WTC11 (cell line): ENCODE measurements at regions not wholly inside any gene's neighbourhood (a gene's known extent, or its start where the extent isn't known, plus 50 kb on each side); places are given as distances from the start of the nearest gene placed in this dataset.
A peak's percentile ranks its signal among the peaks of the same experiment; 100 is the strongest.

Source experiments
- ATAC-seq: fragments of 200-7000 bp; cut with Tn5 transposase; 2 replicates; pipeline ENCODE4 v1.10.0; 2021; ENCODE audit warnings: mild to moderate bottlenecking, moderate library complexity
- CTCF ChIA-PET: fragments of 300-600 bp; sonication (Branson Sonifier 250); formaldehyde crosslinking; loops from one replicate; lab custom pipeline; 2021; ENCODE audit warnings: antibody characterized with exemption; lab: Charles Lee
- POLR2A ChIA-PET: fragments of 350-600 bp; sonication (Branson Sonifier 250); formaldehyde crosslinking; loops from one replicate; lab custom pipeline; 2021; ENCODE audit warnings: antibody characterized with exemption; lab: Charles Lee
- DNase-seq: peaks from one replicate; pipeline ENCODE4 v3.0.0; 2021; ENCODE audit warnings: low spot score
- H3K27ac Mint-ChIP-seq: 2 replicates; pipeline ENCODE4 v1.8.0; 2021; ENCODE audit warnings: mixed read lengths
- H3K27me3 Mint-ChIP-seq: 2 replicates; pipeline ENCODE4 v1.8.0; 2021; ENCODE audit warnings: low read depth, mild to moderate bottlenecking, moderate library complexity, mixed read lengths
- H3K36me3 Mint-ChIP-seq: 2 replicates; pipeline ENCODE4 v1.8.0; 2021; ENCODE audit warnings: mixed read lengths
- H3K4me1 Mint-ChIP-seq: 2 replicates; pipeline ENCODE4 v1.8.0; 2022; ENCODE audit warnings: mixed read lengths
- H3K4me3 Mint-ChIP-seq: 2 replicates; pipeline ENCODE4 v1.8.0; 2021; ENCODE audit warnings: mild to moderate bottlenecking, moderate library complexity, mixed read lengths
- H3K9me3 Mint-ChIP-seq: 2 replicates; pipeline ENCODE4 v1.8.0; 2021; ENCODE audit warnings: mixed read lengths
- CBFB ChIP-seq: sonication (generic); formaldehyde crosslinking; IDR thresholded peaks from 2 replicates; pipeline ENCODE4 v1.8.1; 2022; ENCODE audit warnings: mild to moderate bottlenecking, low read depth, missing genetic modification reagents
- ELF4 ChIP-seq: sonication (generic); formaldehyde crosslinking; IDR thresholded peaks from 2 replicates; pipeline ENCODE4 v1.8.1; 2022; ENCODE audit warnings: low read depth, mild to moderate bottlenecking, moderate library complexity, missing genetic modification reagents
- ETV6 ChIP-seq: sonication (generic); formaldehyde crosslinking; IDR thresholded peaks from 2 replicates; pipeline ENCODE4 v1.8.1; 2022; ENCODE audit warnings: mild to moderate bottlenecking, missing genetic modification reagents
- JUN ChIP-seq: sonication (generic); formaldehyde crosslinking; IDR thresholded peaks from 2 replicates; pipeline ENCODE4 v1.8.0; 2023; ENCODE audit warnings: mild to moderate bottlenecking, missing genetic modification reagents
- NFATC4 ChIP-seq: fragments of 250-450 bp; sonication (Bioruptor Pico); IDR thresholded peaks from 2 replicates; pipeline ENCODE4 v1.9.0; 2021; ENCODE audit warnings: mild to moderate bottlenecking
- NFYB ChIP-seq: sonication (generic); formaldehyde crosslinking; conservative IDR thresholded peaks from 2 replicates; pipeline ENCODE4 v1.8.0; 2022; ENCODE audit warnings: low read depth, missing genetic modification reagents
- NR2C2 ChIP-seq: sonication (generic); formaldehyde crosslinking; IDR thresholded peaks from 2 replicates; pipeline ENCODE4 v1.8.0; 2022; ENCODE audit warnings: mild to moderate bottlenecking, missing genetic modification reagents
- SMAD3 ChIP-seq: sonication (generic); formaldehyde crosslinking; IDR thresholded peaks from 2 replicates; pipeline ENCODE4 v1.8.0; 2022; ENCODE audit warnings: missing genetic modification reagents, mild to moderate bottlenecking, borderline replicate concordance
- TEAD1 ChIP-seq: sonication (generic); formaldehyde crosslinking; IDR thresholded peaks from 2 replicates; pipeline ENCODE4 v1.8.0; 2022; ENCODE audit warnings: mild to moderate bottlenecking, missing genetic modification reagents
- TP53 ChIP-seq: sonication (generic); formaldehyde crosslinking; IDR thresholded peaks from 2 replicates; pipeline ENCODE4 v1.8.1; 2023; ENCODE audit warnings: mild to moderate bottlenecking, missing genetic modification reagents
- ZNF219 ChIP-seq: sonication (generic); formaldehyde crosslinking; IDR thresholded peaks from 2 replicates; pipeline ENCODE4 v1.8.0; 2023; ENCODE audit warnings: missing genetic modification reagents, mild to moderate bottlenecking, borderline replicate concordance
- ZNF263 ChIP-seq: sonication (generic); formaldehyde crosslinking; IDR thresholded peaks from 2 replicates; pipeline ENCODE4 v1.8.1; 2022; ENCODE audit warnings: low read depth, mild to moderate bottlenecking, moderate library complexity, missing genetic modification reagents
- ZNF423 ChIP-seq: fragments of 250-450 bp; sonication (Bioruptor Pico); IDR thresholded peaks from 2 replicates; pipeline ENCODE4 v2.1.2; 2022; ENCODE audit warnings: mild to moderate bottlenecking, moderate library complexity
- ZNF671 ChIP-seq: fragments of 250-450 bp; sonication (Bioruptor Pico); IDR thresholded peaks from 2 replicates; pipeline ENCODE4 v1.8.0; 2021; ENCODE audit warnings: mild to moderate bottlenecking
- TF ChIP-seq, protein P1 (sequence below): fragments of 250-450 bp; sonication (Bioruptor Pico); IDR thresholded peaks from 2 replicates; pipeline ENCODE4 v1.9.0; 2021; ENCODE audit warnings: moderate library complexity, mild to moderate bottlenecking, inconsistent platforms, borderline replicate concordance
- TF ChIP-seq, protein P2 (sequence below): sonication (generic); formaldehyde crosslinking; IDR thresholded peaks from 2 replicates; pipeline ENCODE4 v1.8.0; 2023; ENCODE audit warnings: mild to moderate bottlenecking, missing genetic modification reagents
- TF ChIP-seq, protein P3 (sequence below): sonication (generic); formaldehyde crosslinking; IDR thresholded peaks from 2 replicates; pipeline ENCODE4 v1.8.1; 2023; ENCODE audit warnings: mild to moderate bottlenecking, missing genetic modification reagents
- TF ChIP-seq, protein P4 (sequence below): sonication (generic); formaldehyde crosslinking; conservative IDR thresholded peaks from 2 replicates; pipeline ENCODE4 v1.8.1; 2022; ENCODE audit warnings: mild to moderate bottlenecking, missing genetic modification reagents
- TF ChIP-seq, protein P5 (sequence below): sonication (generic); formaldehyde crosslinking; IDR thresholded peaks from 2 replicates; pipeline ENCODE4 v1.8.0; 2022; ENCODE audit warnings: mild to moderate bottlenecking, missing genetic modification reagents
- TF ChIP-seq, protein P6 (sequence below): fragments of 250-450 bp; sonication (Bioruptor Pico); IDR thresholded peaks from 2 replicates; pipeline ENCODE4 v1.9.0; 2021; ENCODE audit warnings: mild to moderate bottlenecking
- TF ChIP-seq, protein P7 (sequence below): fragments of 250-450 bp; sonication (Bioruptor Pico); conservative IDR thresholded peaks from 2 replicates; pipeline ENCODE4 v1.9.0; 2021; ENCODE audit warnings: mild to moderate bottlenecking

DNA sequence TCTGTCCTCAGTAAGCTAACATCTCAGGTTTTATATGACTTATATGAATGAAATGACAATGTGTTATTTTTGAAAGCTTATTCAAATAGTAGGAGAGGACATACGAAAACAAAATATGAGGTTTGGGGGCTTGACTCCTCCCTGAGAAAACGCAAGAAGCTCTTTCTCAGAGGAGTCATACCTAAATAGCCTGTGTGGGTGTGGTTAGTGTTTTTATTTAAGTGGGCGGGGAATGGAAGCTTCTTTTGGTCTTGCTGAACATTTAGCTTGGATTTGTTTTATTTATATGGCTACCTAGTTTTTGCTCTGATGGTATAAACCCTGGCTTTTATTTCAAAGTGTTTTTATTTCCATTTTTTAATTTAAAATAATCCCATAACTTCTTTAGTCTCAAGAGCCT is 72.1 kb upstream of the DSG1 start (continued):
- TF ChIP-seq, protein P1, sequence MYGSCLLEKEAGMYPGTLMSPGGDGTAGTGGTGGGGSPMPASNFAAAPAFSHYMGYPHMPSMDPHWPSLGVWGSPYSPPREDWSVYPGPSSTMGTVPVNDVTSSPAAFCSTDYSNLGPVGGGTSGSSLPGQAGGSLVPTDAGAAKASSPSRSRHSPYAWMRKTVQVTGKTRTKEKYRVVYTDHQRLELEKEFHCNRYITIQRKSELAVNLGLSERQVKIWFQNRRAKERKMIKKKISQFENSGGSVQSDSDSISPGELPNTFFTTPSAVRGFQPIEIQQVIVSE (CRISPR knock-in tag) = no peak

DNA sequence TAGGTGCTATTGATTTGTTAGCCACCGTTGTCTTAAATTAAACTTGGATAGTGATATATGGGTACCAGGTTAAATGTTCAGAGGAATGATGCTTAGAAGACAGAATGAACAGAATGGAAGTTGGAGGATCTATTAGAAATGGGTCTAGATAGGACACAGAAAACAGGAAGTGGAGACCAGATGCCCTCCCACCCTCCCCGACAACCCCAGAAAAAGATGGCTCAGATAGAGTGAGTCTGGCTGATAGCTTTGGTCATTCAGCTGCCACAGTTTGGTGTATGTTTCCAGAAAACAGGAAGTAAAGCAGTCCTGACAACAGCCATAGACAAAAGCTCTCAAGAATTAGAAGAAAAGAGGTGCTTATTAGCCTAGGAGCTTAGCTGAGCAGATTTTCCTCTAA is 71.5 kb upstream of the DSG1 start:
- ATAC-seq (no peak), DNase-seq (no peak)
- H3K36me3 Mint-ChIP-seq = no peaks in the 10 kb centered on the region
- no peak for TF ChIP-seq ZNF423 (CRISPR knock-in tag)
- TF ChIP-seq ZNF671 (CRISPR knock-in tag) = no peak
- TF ChIP-seq, protein P2, sequence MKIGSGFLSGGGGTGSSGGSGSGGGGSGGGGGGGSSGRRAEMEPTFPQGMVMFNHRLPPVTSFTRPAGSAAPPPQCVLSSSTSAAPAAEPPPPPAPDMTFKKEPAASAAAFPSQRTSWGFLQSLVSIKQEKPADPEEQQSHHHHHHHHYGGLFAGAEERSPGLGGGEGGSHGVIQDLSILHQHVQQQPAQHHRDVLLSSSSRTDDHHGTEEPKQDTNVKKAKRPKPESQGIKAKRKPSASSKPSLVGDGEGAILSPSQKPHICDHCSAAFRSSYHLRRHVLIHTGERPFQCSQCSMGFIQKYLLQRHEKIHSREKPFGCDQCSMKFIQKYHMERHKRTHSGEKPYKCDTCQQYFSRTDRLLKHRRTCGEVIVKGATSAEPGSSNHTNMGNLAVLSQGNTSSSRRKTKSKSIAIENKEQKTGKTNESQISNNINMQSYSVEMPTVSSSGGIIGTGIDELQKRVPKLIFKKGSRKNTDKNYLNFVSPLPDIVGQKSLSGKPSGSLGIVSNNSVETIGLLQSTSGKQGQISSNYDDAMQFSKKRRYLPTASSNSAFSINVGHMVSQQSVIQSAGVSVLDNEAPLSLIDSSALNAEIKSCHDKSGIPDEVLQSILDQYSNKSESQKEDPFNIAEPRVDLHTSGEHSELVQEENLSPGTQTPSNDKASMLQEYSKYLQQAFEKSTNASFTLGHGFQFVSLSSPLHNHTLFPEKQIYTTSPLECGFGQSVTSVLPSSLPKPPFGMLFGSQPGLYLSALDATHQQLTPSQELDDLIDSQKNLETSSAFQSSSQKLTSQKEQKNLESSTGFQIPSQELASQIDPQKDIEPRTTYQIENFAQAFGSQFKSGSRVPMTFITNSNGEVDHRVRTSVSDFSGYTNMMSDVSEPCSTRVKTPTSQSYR = no peak
- no peak for TF ChIP-seq NFATC4 (CRISPR knock-in tag)
- no peak for TF ChIP-seq NR2C2 (CRISPR knock-in tag)
- TF ChIP-seq SMAD3 (CRISPR knock-in tag) = no peak
- no peak for TF ChIP-seq ELF4 (CRISPR knock-in tag)
- TF ChIP-seq, protein P1 (CRISPR knock-in tag) = no peak
- no peak for TF ChIP-seq TP53 (CRISPR knock-in tag)
- no peak for TF ChIP-seq NFYB
- TF ChIP-seq, protein P3, sequence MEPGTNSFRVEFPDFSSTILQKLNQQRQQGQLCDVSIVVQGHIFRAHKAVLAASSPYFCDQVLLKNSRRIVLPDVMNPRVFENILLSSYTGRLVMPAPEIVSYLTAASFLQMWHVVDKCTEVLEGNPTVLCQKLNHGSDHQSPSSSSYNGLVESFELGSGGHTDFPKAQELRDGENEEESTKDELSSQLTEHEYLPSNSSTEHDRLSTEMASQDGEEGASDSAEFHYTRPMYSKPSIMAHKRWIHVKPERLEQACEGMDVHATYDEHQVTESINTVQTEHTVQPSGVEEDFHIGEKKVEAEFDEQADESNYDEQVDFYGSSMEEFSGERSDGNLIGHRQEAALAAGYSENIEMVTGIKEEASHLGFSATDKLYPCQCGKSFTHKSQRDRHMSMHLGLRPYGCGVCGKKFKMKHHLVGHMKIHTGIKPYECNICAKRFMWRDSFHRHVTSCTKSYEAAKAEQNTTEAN (CRISPR knock-in tag) = no peak
- no peak for TF ChIP-seq ZNF219 (CRISPR knock-in tag)
- TF ChIP-seq TEAD1 (CRISPR knock-in tag) = no peak
- TF ChIP-seq ZNF263 (CRISPR knock-in tag) = no peak
- TF ChIP-seq, protein P4, sequence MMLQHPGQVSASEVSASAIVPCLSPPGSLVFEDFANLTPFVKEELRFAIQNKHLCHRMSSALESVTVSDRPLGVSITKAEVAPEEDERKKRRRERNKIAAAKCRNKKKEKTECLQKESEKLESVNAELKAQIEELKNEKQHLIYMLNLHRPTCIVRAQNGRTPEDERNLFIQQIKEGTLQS (CRISPR knock-in tag) = no peak
- TF ChIP-seq, protein P5, sequence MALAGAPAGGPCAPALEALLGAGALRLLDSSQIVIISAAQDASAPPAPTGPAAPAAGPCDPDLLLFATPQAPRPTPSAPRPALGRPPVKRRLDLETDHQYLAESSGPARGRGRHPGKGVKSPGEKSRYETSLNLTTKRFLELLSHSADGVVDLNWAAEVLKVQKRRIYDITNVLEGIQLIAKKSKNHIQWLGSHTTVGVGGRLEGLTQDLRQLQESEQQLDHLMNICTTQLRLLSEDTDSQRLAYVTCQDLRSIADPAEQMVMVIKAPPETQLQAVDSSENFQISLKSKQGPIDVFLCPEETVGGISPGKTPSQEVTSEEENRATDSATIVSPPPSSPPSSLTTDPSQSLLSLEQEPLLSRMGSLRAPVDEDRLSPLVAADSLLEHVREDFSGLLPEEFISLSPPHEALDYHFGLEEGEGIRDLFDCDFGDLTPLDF (CRISPR knock-in tag) = no peak
- TF ChIP-seq ETV6 (CRISPR knock-in tag) = no peak
- no peaks in the 10 kb centered on the region for H3K9me3 Mint-ChIP-seq
- ChIA-PET POLR2A (no interaction called here), CTCF (interaction anchor here (0.6 kb wide), 1 partner anchor 29 kb away, joined by 3 read pairs; no protein-coding TSS in a partner anchor)
- H3K4me3 Mint-ChIP-seq = no peak overlapping the region
- peak overlapping the region; percentile 74; the same call in 1 of the 2 replicates for H3K27ac Mint-ChIP-seq
- H3K27me3 Mint-ChIP-seq = no peaks in the 10 kb centered on the region
- H3K4me1 Mint-ChIP-seq = peaks cover 57% of the 10 kb centered on the region

DNA sequence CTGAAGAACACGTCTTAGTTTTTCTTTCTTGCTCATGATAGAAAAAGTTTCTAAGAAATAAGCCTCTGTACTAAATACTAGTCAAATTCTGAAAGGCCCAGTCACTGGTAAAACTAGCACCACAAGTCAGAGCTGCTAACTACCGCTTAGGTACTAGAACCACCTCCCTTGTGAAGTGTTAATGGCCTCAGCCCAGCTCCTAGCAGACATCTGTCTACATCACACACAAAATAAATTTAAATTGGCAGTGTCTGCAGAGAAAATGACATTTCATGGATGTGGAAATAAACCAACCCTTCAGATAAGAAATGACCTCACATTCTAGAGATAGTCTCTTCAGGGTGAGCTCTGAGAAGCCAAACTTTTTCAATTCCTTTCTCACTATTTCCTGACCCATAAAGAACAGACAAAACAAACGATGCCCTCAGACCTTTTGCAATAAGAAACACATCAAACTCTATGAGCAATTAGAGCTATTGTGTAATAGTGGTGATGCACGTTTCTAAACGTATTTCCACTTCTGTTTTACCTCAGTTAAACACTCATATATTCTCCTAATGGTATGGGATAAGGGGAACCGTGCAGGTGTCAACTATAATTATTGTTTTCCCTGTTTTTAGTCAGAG is 70.3 kb upstream of the DSG1 start:
- no peaks in the 10 kb centered on the region for H3K36me3 Mint-ChIP-seq
- peaks cover 47% of the 10 kb centered on the region for H3K4me1 Mint-ChIP-seq
- H3K27ac Mint-ChIP-seq = no peak overlapping the region
- POLR2A ChIA-PET = interaction anchor here (0.5 kb wide), 1 partner anchor 156 kb away, joined by 3 read pairs; no protein-coding TSS in a partner anchor
- H3K27me3 Mint-ChIP-seq = no peaks in the 10 kb centered on the region
- H3K4me3 Mint-ChIP-seq = no peak overlapping the region
- no peak for ATAC-seq
- no peak for DNase-seq
- H3K9me3 Mint-ChIP-seq = no peaks in the 10 kb centered on the region
- CTCF ChIA-PET = no interaction called here
- TF ChIP-seq, protein P6, sequence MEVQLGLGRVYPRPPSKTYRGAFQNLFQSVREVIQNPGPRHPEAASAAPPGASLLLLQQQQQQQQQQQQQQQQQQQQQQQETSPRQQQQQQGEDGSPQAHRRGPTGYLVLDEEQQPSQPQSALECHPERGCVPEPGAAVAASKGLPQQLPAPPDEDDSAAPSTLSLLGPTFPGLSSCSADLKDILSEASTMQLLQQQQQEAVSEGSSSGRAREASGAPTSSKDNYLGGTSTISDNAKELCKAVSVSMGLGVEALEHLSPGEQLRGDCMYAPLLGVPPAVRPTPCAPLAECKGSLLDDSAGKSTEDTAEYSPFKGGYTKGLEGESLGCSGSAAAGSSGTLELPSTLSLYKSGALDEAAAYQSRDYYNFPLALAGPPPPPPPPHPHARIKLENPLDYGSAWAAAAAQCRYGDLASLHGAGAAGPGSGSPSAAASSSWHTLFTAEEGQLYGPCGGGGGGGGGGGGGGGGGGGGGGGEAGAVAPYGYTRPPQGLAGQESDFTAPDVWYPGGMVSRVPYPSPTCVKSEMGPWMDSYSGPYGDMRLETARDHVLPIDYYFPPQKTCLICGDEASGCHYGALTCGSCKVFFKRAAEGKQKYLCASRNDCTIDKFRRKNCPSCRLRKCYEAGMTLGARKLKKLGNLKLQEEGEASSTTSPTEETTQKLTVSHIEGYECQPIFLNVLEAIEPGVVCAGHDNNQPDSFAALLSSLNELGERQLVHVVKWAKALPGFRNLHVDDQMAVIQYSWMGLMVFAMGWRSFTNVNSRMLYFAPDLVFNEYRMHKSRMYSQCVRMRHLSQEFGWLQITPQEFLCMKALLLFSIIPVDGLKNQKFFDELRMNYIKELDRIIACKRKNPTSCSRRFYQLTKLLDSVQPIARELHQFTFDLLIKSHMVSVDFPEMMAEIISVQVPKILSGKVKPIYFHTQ (CRISPR knock-in tag) = no peak
- no peak for TF ChIP-seq JUN (CRISPR knock-in tag)
- TF ChIP-seq, protein P4 (CRISPR knock-in tag) = no peak
- TF ChIP-seq CBFB (CRISPR knock-in tag) = no peak
- TF ChIP-seq, protein P7, sequence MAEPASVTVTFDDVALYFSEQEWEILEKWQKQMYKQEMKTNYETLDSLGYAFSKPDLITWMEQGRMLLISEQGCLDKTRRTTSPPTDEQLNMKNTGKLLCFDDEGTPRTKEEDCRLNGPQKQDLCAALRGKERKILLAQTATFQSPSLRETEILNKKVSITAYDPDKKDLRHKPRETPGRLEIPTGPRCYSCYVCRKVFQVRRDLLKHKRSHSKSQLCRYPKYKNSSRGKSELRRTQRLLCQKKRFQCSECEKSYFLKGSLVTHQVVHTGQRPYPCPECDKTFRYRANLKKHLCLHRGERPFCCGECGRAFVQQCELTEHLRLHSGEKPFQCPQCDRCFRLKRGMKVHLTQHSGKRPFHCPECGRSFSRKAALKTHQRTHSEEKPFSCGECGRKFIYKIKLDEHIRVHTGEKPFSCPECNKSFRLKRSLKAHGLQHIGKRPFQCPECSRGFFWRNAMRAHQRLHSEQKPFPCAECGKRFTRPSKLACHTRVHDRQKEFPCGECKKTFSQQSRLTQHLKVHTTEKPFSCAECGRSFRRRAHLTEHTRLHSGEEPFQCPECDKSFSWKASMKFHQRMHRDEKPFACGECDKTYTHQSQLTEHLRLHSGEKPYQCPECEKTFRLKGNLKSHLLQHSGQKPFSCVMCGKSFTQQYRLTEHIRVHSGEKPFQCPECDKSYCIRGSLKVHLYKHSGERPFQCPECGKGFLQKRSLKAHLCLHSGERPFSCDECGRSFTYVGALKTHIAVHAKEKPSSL (CRISPR knock-in tag) = no peak
